Liver (tissue), 7 donors: ENCODE measurements at regions not wholly inside any gene's neighbourhood (a gene's known extent, or its start where the extent isn't known, plus 50 kb on each side); places are given as distances from the start of the nearest gene placed in this dataset.

Source experiments
- DNase-seq: peaks from one replicate; pipeline ENCODE4 v3.0.0-alpha.2; 2017; ENCODE audit warnings: low spot score
- H3K27ac ChIP-seq, 2 donors: one replicate each; pipeline ENCODE4 v1.7.0; 2013; ENCODE audit warnings: inconsistent platforms in 2 of 2, low read length in 2 of 2, control low read depth in 1 of 2, low read depth in 1 of 2, mild to moderate bottlenecking in 1 of 2
- H3K27me3 ChIP-seq, 4 donors: one replicate each; pipeline versions ENCODE4 v1.6.1 to v1.7.0; 2013; ENCODE audit warnings: low read length in 3 of 4, inconsistent platforms in 1 of 4, mild to moderate bottlenecking in 1 of 4, moderate library complexity in 1 of 4; ENCODE audit not compliant: control insufficient read depth in 4 of 4, insufficient read depth in 4 of 4
- H3K36me3 ChIP-seq, 4 donors: one replicate each; pipeline versions ENCODE4 v1.6.1 to v1.7.0; 2013; ENCODE audit warnings: low read length in 3 of 4, mild to moderate bottlenecking in 3 of 4, low read depth in 1 of 4, moderate library complexity in 1 of 4; ENCODE audit not compliant: control insufficient read depth in 4 of 4, insufficient read depth in 3 of 4
- H3K4me1 ChIP-seq, 4 donors: one replicate each; pipeline versions ENCODE4 v1.6.1 to v1.7.0; 2013; ENCODE audit warnings: low read length in 3 of 4, mild to moderate bottlenecking in 3 of 4, moderate library complexity in 1 of 4; ENCODE audit not compliant: control insufficient read depth in 4 of 4, insufficient read depth in 4 of 4
- H3K4me3 ChIP-seq, 3 donors: one replicate each; pipeline versions ENCODE4 v1.6.1 to v1.7.0; 2013; ENCODE audit warnings: low read length in 3 of 3, control low read depth in 1 of 3, low read depth in 1 of 3, mild to moderate bottlenecking in 1 of 3
- H3K9ac ChIP-seq, 2 donors: one replicate each; pipeline ENCODE4 v1.7.0; 2013; ENCODE audit warnings: low read length in 2 of 2, mild to moderate bottlenecking in 2 of 2, moderate library complexity in 2 of 2, control low read depth in 1 of 2, low read depth in 1 of 2
- H3K9me3 ChIP-seq, 4 donors: one replicate each; pipeline versions ENCODE4 v1.6.1 to v1.7.0; 2013; ENCODE audit warnings: low read length in 3 of 4; ENCODE audit not compliant: control insufficient read depth in 4 of 4
- ATF3 ChIP-seq: IDR thresholded peaks from 2 replicates; pipeline ENCODE4 v1.6.1; 2016; ENCODE audit warnings: antibody characterized with exemption
- EGR1 ChIP-seq, 2 donors: IDR thresholded peaks; 2 replicates each; pipeline ENCODE4 v1.6.1; 2016 to 2018; ENCODE audit warnings: antibody characterized with exemption in 2 of 2, low read depth in 2 of 2
- GABPA ChIP-seq, 2 donors: IDR thresholded peaks in 1 of 2; conservative IDR thresholded peaks in 1 of 2; 2 replicates each; pipeline ENCODE4 v1.6.1; 2016; ENCODE audit warnings: antibody characterized with exemption in 2 of 2, mild to moderate bottlenecking in 1 of 2, moderate library complexity in 1 of 2
- HNF4A ChIP-seq, 2 donors: conservative IDR thresholded peaks; 2 replicates each; pipeline ENCODE4 v1.6.1; 2016; ENCODE audit warnings: antibody characterized with exemption in 2 of 2, mild to moderate bottlenecking in 2 of 2
- HNF4G ChIP-seq: IDR thresholded peaks from 2 replicates; pipeline ENCODE4 v1.6.1; 2016; ENCODE audit warnings: antibody characterized with exemption
- JUND ChIP-seq, 2 donors: IDR thresholded peaks; 2 replicates each; pipeline ENCODE4 v1.6.1; 2016; ENCODE audit warnings: antibody characterized with exemption in 2 of 2
- NR2F2 ChIP-seq: IDR thresholded peaks from 2 replicates; pipeline ENCODE4 v1.6.1; 2016; ENCODE audit warnings: antibody characterized with exemption
- RAD21 ChIP-seq, 2 donors: IDR thresholded peaks; 2 replicates each; pipeline ENCODE4 v1.6.1; 2016; ENCODE audit warnings: antibody characterized with exemption in 2 of 2, mild to moderate bottlenecking in 2 of 2
- REST ChIP-seq: IDR thresholded peaks from 2 replicates; pipeline ENCODE4 v1.6.1; 2016; ENCODE audit warnings: antibody characterized with exemption, mild to moderate bottlenecking
- YY1 ChIP-seq: IDR thresholded peaks from 2 replicates; pipeline ENCODE4 v1.6.1; 2016; ENCODE audit warnings: antibody characterized with exemption, mild to moderate bottlenecking
- ZBTB33 ChIP-seq: IDR thresholded peaks from 2 replicates; pipeline ENCODE4 v1.6.1; 2016; ENCODE audit warnings: antibody characterized with exemption
- WGBS: extraction: QIAGEN DNeasy Blood & Tissue Kit; methylation state at CpG from one replicate; pipeline ENCODE4 v1.1.7; 2013; 5-methylcytosine and 5-hydroxymethylcytosine counted together
- donor health status: healthy.
- donor health status: healthy.
- donor health status: healthy.
- donor health status: healthy.

GRCh38 chr4:124191329-124191728 lies 521.2 kb downstream of the ANKRD50 start (continued):
- no peak for TF ChIP-seq REST
- no peak for TF ChIP-seq YY1
- TF ChIP-seq JUND (IDR thresholded peaks at IDR 0.05), result no peak
- no peak for TF ChIP-seq HNF4G
- no peak for TF ChIP-seq RAD21 (IDR thresholded peaks at IDR 0.05)
- no peak for TF ChIP-seq HNF4A (conservative IDR thresholded peaks at IDR 0.05)

GRCh38 chr4:124192544-124192943 lies 520.0 kb downstream of the ANKRD50 start:
- peaks cover 0 to 2% (median 0%) of the 10 kb centered on the region in 4 donors for H3K9me3 ChIP-seq
- H3K36me3 ChIP-seq, result no peaks in the 10 kb centered on the region
- no peak overlapping the region for H3K4me3 ChIP-seq
- DNase-seq, result no peak
- no peaks in the 10 kb centered on the region for H3K4me1 ChIP-seq
- no peak overlapping the region for H3K9ac ChIP-seq
- 68% methylated on average over 2 of the region's 2 CpGs for WGBS
- TF ChIP-seq REST, result no peak
- no peak for TF ChIP-seq NR2F2
- no peak for TF ChIP-seq ATF3
- TF ChIP-seq GABPA (IDR thresholded peaks at IDR 0.05 in 1 of 2, conservative IDR thresholded peaks at IDR 0.05 in 1 of 2), result no peak
- TF ChIP-seq RAD21 (IDR thresholded peaks at IDR 0.05), result no peak
- no peak for TF ChIP-seq ZBTB33
- TF ChIP-seq HNF4A (conservative IDR thresholded peaks at IDR 0.05), result no peak
- TF ChIP-seq EGR1 (IDR thresholded peaks at IDR 0.05; ENCODE audit: low read depth in 2 of 2), result no peak
- no peak for TF ChIP-seq HNF4G
- no peak for TF ChIP-seq YY1
- no peak overlapping the region for H3K27ac ChIP-seq
- no peaks in the 10 kb centered on the region for H3K27me3 ChIP-seq
